ENCODE measurements at regions not wholly inside any gene's neighbourhood (a gene's known extent, or its start where the extent isn't known, plus 50 kb on each side); places are given as distances from the start of the nearest gene placed in this dataset.
"Not testable (repeated sequence)": the region's sequence is repeated elsewhere in the genome, so short reads cannot be mapped to it uniquely, and the experiment has no call there.

DNA sequence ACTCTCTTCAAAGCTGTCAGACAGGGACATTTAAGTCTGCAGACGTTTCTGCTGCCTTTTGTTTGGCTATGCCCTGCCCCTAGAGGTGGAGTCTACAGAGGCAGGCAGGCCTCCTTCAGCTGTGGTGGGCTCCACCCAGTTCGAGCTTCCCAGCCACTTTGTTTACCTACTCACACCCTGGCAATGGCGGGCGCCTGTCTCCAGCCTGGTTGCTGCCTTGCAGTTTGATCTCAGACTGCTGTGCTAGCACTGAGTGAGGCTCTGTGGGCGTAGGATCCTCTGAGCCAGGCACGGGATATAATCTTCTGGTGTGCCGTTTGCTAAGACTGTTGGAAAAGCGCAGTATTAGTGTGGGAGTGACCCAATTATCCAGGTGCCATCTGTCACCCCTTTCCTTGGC is 499.8 kb upstream of the IZUMO3 start:
- not testable (repeated sequence) for DNase-seq (ENCODE audit: low read depth in 2 of 2)

- DNase-seq (ENCODE audit: low read depth in 2 of 2), result no peak
These were observed 484.0 kb upstream of the IZUMO3 start for GRCh38 chr9:25029743-25030142.

- DNase-seq (ENCODE audit: low read depth in 2 of 2), result no peak
These were observed 480.0 kb upstream of the IZUMO3 start for GRCh38 chr9:25025686-25026085.

DNA sequence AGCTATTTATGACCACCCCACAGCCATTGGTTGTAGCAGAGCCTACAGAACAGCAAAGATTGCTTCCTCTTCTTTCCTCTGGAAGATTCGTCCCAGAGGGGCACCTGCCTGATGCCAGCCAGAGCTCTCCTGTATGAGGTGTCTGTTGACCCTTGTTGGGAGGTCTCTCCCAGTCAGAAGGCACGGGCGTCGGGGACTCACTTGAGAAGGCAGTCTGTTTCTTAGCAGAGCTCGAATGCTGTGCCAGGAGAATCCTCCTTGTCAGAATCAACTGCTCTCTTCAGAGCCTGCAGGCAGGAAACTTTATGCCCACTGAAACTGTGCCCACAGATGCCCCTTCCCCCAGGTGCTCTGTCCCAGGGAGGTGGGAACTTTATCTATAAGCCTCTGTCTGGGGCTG is 479.5 kb upstream of the IZUMO3 start:
- no peak for DNase-seq (ENCODE audit: low read depth in 2 of 2)

- no peak for DNase-seq (ENCODE audit: low read depth in 2 of 2)
These were observed 472.1 kb upstream of the IZUMO3 start for GRCh38 chr9:25017779-25018178.

DNA sequence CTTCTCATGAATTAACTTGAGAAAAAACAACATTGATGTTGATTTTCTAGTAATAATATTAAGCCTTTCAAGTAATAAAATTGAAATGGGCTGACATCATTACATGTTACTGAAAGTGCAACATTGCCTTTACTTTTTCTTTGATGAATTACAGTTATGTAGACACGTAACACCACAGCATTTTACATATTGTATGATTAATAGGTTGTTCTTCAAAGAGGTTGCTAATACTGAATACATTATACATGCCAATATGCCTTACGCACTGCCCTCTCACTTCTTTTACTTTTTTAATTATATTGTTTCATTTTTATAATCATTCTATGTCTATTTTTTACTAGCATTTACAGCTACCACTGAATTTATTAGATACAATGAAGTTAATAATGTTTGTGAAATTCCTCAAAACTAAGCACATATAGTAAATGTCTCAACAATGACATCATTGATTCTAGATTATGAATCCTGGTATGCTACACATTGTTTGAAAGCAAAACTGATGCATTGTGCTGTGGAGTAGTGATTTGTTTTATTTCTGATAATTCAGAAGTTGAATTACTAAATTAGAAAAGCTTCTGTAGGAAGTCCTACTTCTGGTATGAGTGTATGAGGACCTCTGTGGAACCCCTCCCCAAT is 464.4 kb upstream of the IZUMO3 start:
- no peak for DNase-seq (ENCODE audit: low read depth in 2 of 2)

DNA sequence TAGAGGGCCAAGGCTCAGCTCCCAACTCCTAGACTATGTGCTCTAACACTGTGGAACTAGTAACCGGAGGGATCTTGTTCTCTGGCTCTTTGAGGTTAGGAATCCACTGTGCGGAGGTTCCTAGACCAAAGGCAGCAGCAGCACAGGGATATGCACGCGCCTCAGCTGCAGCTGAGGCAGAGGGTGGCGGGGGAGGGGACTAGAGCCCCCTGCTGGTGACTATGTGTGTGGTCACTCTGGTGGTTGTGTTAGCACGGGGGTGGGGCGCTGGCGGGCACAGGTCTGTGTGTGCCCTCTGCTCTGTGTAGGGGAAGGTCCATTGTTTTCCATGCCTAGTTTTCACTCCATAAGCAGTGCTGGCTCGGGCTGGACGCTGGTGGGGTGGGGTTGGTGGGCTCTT is 458.0 kb upstream of the IZUMO3 start:
- DNase-seq (ENCODE audit: low read depth in 2 of 2), result no peak

- DNase-seq (ENCODE audit: low read depth in 2 of 2), result no peak
These were observed 440.6 kb upstream of the IZUMO3 start for GRCh38 chr9:24986331-24986730.

- DNase-seq (ENCODE audit: low read depth in 2 of 2), result not testable (repeated sequence)
These were observed 425.1 kb upstream of the IZUMO3 start for GRCh38 chr9:24970780-24971179.

- DNase-seq (ENCODE audit: low read depth in 2 of 2), result no peak
These were observed 416.1 kb upstream of the IZUMO3 start for GRCh38 chr9:24961762-24962161.

- DNase-seq (ENCODE audit: low read depth in 2 of 2), result no peak
These were observed 407.4 kb upstream of the IZUMO3 start for GRCh38 chr9:24953070-24953469.

DNA sequence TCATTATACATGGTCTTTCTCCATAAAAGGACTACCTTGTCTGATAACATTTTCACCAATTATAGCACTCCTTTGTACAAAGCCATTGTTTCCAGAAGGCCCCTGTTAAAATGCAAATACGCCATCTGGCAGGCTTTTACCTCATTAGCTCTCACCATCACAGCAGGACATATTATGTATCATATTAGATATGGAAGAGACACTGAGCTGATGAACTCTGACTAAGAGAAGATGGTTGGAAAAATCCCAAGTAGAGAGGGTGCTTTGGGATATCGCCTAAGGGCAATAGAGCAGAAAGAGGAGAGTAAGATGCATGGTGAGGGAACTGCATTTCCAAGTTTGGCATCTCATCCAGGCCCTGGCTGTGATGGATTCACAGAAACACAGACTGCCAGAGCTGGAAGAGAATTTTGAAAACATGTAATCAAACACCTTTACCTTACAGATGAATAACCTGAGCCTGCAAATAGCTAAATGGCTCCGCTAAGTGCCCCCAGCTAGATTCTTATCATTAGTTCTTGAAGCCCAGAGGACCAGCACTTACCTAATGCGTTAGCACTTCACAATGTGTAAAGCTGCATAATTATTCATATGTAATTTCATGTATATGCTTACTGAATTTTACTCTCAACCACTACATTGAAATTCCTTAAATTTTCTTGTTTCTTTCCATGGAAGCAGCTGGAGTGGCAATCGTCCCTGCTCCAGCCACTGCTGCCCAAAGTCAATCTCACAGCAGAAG is 393.6 kb upstream of the IZUMO3 start:
- DNase-seq (ENCODE audit: low read depth in 2 of 2), result no peak

GRCh38 chr9:24936117-24936516 is 390.4 kb upstream of the IZUMO3 start:
- DNase-seq (ENCODE audit: low read depth in 2 of 2), result no peak

GRCh38 chr9:24932785-24933184 is 387.1 kb upstream of the IZUMO3 start:
- DNase-seq (ENCODE audit: low read depth in 2 of 2), result no peak

- DNase-seq (ENCODE audit: low read depth in 2 of 2), result no peak
These were observed 386.2 kb upstream of the IZUMO3 start for GRCh38 chr9:24931894-24932293.

DNA sequence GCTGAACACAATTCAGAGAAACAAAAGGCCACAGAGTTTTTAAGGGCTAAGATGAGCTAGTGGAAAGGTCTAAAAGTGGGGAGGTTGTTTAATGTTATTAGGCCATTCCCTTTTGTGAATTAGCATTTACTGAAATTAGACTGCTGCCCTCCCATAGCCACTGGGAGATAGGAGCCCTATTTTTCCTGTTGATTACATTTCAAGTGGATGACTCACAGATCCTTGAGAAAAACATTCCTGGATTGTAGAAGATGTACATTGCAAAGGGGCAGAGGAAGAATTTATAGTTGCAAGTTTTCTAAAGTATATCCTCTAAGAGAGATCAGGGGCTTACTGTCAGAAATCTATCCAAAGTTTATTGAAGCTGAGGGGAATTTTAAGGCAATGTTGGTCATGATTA is 367.1 kb upstream of the IZUMO3 start:
- DNase-seq (ENCODE audit: low read depth in 2 of 2), result no peak

GRCh38 chr9:24901319-24901718 is 355.6 kb upstream of the IZUMO3 start:
- no peak for DNase-seq (ENCODE audit: low read depth in 2 of 2)

- DNase-seq (ENCODE audit: low read depth in 2 of 2), result no peak
These were observed 354.5 kb upstream of the IZUMO3 start for GRCh38 chr9:24900179-24900578.

GRCh38 chr9:24899463-24899862 is 353.8 kb upstream of the IZUMO3 start:
- DNase-seq (ENCODE audit: low read depth in 2 of 2), result no peak

- DNase-seq (ENCODE audit: low read depth in 2 of 2), result no peak
These were observed 352.1 kb upstream of the IZUMO3 start for GRCh38 chr9:24897826-24898225.

DNA sequence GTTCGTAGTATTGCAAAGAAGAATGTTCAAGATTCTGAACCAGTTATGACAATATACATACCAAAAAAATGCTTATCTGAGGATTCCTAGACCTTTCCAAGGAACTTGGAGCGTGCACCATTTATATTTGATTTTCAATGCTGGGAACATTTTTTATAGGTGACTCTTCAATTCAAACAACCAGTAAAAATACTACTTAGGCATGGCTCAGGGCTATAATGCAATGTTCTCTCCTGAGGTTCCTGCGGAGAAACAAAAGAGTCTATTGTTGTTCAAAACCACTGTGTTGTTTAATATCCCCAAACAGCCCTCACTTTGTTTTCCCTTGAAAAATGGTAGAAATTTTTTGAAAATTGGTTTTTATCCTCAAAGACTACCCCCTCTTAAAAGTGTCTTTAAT is 335.7 kb upstream of the IZUMO3 start:
- DNase-seq (ENCODE audit: low read depth in 2 of 2), result no peak

GRCh38 chr9:24879591-24879990 is 333.9 kb upstream of the IZUMO3 start:
- DNase-seq (ENCODE audit: low read depth in 2 of 2), result no peak

DNA sequence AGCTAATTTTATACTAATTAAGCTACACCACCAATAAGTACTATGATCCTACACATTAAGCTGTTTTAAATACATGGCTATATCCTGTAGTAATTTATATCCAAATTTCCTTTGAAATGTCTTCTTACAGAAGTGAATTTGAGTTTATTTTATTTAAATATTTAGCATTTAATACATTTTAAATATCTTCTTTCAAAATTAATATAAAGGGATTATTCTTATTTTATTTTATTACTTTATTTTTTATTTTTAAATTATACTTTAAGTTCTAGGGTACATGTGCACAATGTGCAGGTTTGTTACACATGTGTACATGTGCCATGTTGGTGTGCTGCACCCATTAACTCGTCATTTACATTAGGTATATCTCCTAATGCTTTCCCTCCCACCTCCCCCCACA is 310.9 kb upstream of the IZUMO3 start:
- DNase-seq (ENCODE audit: low read depth in 2 of 2), result not testable (repeated sequence)
